ENCODE measurements at regions not wholly inside any gene's neighbourhood (a gene's known extent, or its start where the extent isn't known, plus 50 kb on each side); places are given as distances from the start of the nearest gene placed in this dataset.

DNA sequence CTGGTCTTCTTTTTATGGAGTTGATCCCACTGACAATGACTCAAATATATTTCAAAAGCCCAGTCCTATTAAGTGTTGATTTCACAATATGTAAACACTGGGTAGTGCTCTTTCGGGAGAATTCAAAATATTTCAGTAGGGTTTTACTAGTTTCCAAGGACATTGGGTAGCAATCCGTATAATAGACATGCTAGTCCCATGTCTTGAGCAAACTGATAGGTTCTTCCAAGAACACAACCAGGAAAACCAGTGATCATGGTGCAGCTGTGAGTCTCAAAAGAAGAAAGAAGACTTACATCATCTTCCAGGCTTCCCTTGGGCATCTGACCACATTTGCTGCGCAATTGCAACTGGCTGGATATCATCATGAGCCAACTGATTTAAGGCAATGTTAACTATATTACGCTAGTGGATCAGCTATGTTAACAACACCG lies 59.3 kb upstream of the APBB1IP start:
- TF ChIP-seq, protein P1, sequence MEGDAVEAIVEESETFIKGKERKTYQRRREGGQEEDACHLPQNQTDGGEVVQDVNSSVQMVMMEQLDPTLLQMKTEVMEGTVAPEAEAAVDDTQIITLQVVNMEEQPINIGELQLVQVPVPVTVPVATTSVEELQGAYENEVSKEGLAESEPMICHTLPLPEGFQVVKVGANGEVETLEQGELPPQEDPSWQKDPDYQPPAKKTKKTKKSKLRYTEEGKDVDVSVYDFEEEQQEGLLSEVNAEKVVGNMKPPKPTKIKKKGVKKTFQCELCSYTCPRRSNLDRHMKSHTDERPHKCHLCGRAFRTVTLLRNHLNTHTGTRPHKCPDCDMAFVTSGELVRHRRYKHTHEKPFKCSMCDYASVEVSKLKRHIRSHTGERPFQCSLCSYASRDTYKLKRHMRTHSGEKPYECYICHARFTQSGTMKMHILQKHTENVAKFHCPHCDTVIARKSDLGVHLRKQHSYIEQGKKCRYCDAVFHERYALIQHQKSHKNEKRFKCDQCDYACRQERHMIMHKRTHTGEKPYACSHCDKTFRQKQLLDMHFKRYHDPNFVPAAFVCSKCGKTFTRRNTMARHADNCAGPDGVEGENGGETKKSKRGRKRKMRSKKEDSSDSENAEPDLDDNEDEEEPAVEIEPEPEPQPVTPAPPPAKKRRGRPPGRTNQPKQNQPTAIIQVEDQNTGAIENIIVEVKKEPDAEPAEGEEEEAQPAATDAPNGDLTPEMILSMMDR (IDR thresholded peaks at IDR 0.05 in 4 of 5, conservative IDR thresholded peaks at IDR 0.05 in 1 of 5): no peak
- TF ChIP-seq POLR2A (IDR thresholded peaks at IDR 0.05): no peak

Data from gastrocnemius medialis (tissue), 4 donors.